ENCODE measurements at regions not wholly inside any gene's neighbourhood (a gene's known extent, or its start where the extent isn't known, plus 50 kb on each side); places are given as distances from the start of the nearest gene placed in this dataset.

- Mint-ChIP-seq H3K27me3 (ENCODE audit: low read depth, unreplicated experiment) (peaks cover 3% of the 10 kb centered on the region), H3K27ac (ENCODE audit: unreplicated experiment) (no peak overlapping the region), H3K4me3 (ENCODE audit: unreplicated experiment) (no peak overlapping the region), H3K4me1 (ENCODE audit: low read depth, unreplicated experiment) (no peaks in the 10 kb centered on the region), H3K9me3 (ENCODE audit: unreplicated experiment) (peaks cover 12% of the 10 kb centered on the region), H3K36me3 (ENCODE audit: low read depth, unreplicated experiment) (peaks cover 3% of the 10 kb centered on the region)
- H3K4me1 ChIP-seq (ENCODE audit: insufficient read depth, low read length) = no peaks in the 10 kb centered on the region
- peak; percentile 20 for DNase-seq (ENCODE audit: low read depth)
- H3K4me2 ChIP-seq (ENCODE audit: low read length) = no peak overlapping the region
- H3K27ac ChIP-seq (ENCODE audit: low read depth, low read length) = no peak overlapping the region
- no peaks in the 10 kb centered on the region for H3K79me2 ChIP-seq (ENCODE audit: insufficient read depth, low read length)
- no peaks in the 10 kb centered on the region for H4K20me1 ChIP-seq (ENCODE audit: insufficient read depth, low read length)
- TF ChIP-seq EZH2 (IDR thresholded peaks at IDR 0.05; ENCODE audit: insufficient read depth, low read length) (no peak), CTCF (IDR thresholded peaks at IDR 0.05; ENCODE audit: insufficient read depth, low read depth, low read length) (no peak)
- peaks cover 3% of the 10 kb centered on the region for H3K9me3 ChIP-seq (ENCODE audit: insufficient read depth, low read depth, low read length)
- FAIRE-seq = no peak
- no peaks in the 10 kb centered on the region for H3K36me3 ChIP-seq (ENCODE audit: insufficient read depth, low read length)
- H3K4me3 ChIP-seq (ENCODE audit: insufficient read depth, low read depth, low read length) = no peak overlapping the region
- H3K27me3 ChIP-seq (ENCODE audit: insufficient read depth, low read length) = peaks cover 4% of the 10 kb centered on the region
- no peak overlapping the region for H3K9ac ChIP-seq (ENCODE audit: low read length)
- no peak overlapping the region for H2AFZ ChIP-seq (ENCODE audit: low read depth, low read length)
Measured at GRCh38 chr9:113668061-113668460, 204.5 kb downstream of the RGS3 start.

GRCh38 chr9:113669522-113670115 is 206.1 kb downstream of the RGS3 start:
- TF ChIP-seq CTCF (IDR thresholded peaks at IDR 0.05; ENCODE audit: insufficient read depth, low read depth, low read length) (no peak), EZH2 (IDR thresholded peaks at IDR 0.05; ENCODE audit: insufficient read depth, low read length) (no peak)
- H4K20me1 ChIP-seq (ENCODE audit: insufficient read depth, low read length) = no peaks in the 10 kb centered on the region
- no peaks in the 10 kb centered on the region for H3K36me3 ChIP-seq (ENCODE audit: insufficient read depth, low read length)
- Mint-ChIP-seq H3K4me3 (ENCODE audit: unreplicated experiment) (no peak overlapping the region), H3K36me3 (ENCODE audit: low read depth, unreplicated experiment) (peaks cover 3% of the 10 kb centered on the region), H3K27ac (ENCODE audit: unreplicated experiment) (no peak overlapping the region), H3K4me1 (ENCODE audit: low read depth, unreplicated experiment) (peaks cover 11% of the 10 kb centered on the region), H3K27me3 (ENCODE audit: low read depth, unreplicated experiment) (no peaks in the 10 kb centered on the region), H3K9me3 (ENCODE audit: unreplicated experiment) (peaks cover 12% of the 10 kb centered on the region)
- H3K4me1 ChIP-seq (ENCODE audit: insufficient read depth, low read length) = peaks cover 14% of the 10 kb centered on the region
- H3K4me2 ChIP-seq (ENCODE audit: low read length) = no peak overlapping the region
- H3K27ac ChIP-seq (ENCODE audit: low read depth, low read length) = no peak overlapping the region
- DNase-seq (ENCODE audit: low read depth) = peak; percentile 48
- H3K79me2 ChIP-seq (ENCODE audit: insufficient read depth, low read length) = no peaks in the 10 kb centered on the region
- H3K9ac ChIP-seq (ENCODE audit: low read length) = no peak overlapping the region
- peaks cover 3% of the 10 kb centered on the region for H3K9me3 ChIP-seq (ENCODE audit: insufficient read depth, low read depth, low read length)
- FAIRE-seq = no peak
- no peak overlapping the region for H2AFZ ChIP-seq (ENCODE audit: low read depth, low read length)
- no peak overlapping the region for H3K4me3 ChIP-seq (ENCODE audit: insufficient read depth, low read depth, low read length)
- peaks cover 2% of the 10 kb centered on the region for H3K27me3 ChIP-seq (ENCODE audit: insufficient read depth, low read length)

GRCh38 chr9:113673726-113674125 is 202.4 kb upstream of the ZNF618 start:
- peak overlapping the region; percentile 15 for H3K9ac ChIP-seq (ENCODE audit: low read length)
- H3K27ac Mint-ChIP-seq (ENCODE audit: unreplicated experiment) = peak overlapping the region; percentile 89
- H3K4me3 Mint-ChIP-seq (ENCODE audit: unreplicated experiment) = no peak overlapping the region

More at GRCh38 chr9:113673726-113674125, 202.4 kb upstream of the ZNF618 start:
- peaks cover 3% of the 10 kb centered on the region for H3K9me3 ChIP-seq (ENCODE audit: insufficient read depth, low read depth, low read length)
- FAIRE-seq (peak; percentile 60), DNase-seq (ENCODE audit: low read depth) (peak; percentile 73)
- H3K79me2 ChIP-seq (ENCODE audit: insufficient read depth, low read length) = no peaks in the 10 kb centered on the region
- peak overlapping the region; percentile 93 for H3K27ac ChIP-seq (ENCODE audit: low read depth, low read length)
- no peaks in the 10 kb centered on the region for H4K20me1 ChIP-seq (ENCODE audit: insufficient read depth, low read length)
- no peaks in the 10 kb centered on the region for H3K27me3 ChIP-seq (ENCODE audit: insufficient read depth, low read length)
- Mint-ChIP-seq H3K36me3 (ENCODE audit: low read depth, unreplicated experiment) (peaks cover 3% of the 10 kb centered on the region), H3K27me3 (ENCODE audit: low read depth, unreplicated experiment) (no peaks in the 10 kb centered on the region), H3K9me3 (ENCODE audit: unreplicated experiment) (peaks cover 8% of the 10 kb centered on the region), H3K4me1 (ENCODE audit: low read depth, unreplicated experiment) (peaks cover 31% of the 10 kb centered on the region)
- TF ChIP-seq CTCF (IDR thresholded peaks at IDR 0.05; ENCODE audit: insufficient read depth, low read depth, low read length) = no peak
- TF ChIP-seq EZH2 (IDR thresholded peaks at IDR 0.05; ENCODE audit: insufficient read depth, low read length) = no peak
- no peak overlapping the region for H2AFZ ChIP-seq (ENCODE audit: low read depth, low read length)
- peaks cover 37% of the 10 kb centered on the region for H3K4me1 ChIP-seq (ENCODE audit: insufficient read depth, low read length)
- peak overlapping the region; percentile 36 for H3K4me2 ChIP-seq (ENCODE audit: low read length)
- H3K4me3 ChIP-seq (ENCODE audit: insufficient read depth, low read depth, low read length) = no peak overlapping the region
- no peaks in the 10 kb centered on the region for H3K36me3 ChIP-seq (ENCODE audit: insufficient read depth, low read length)

All from astrocyte (in vitro differentiated cells and primary cell).